ENCODE measurements at regions not wholly inside any gene's neighbourhood (a gene's known extent, or its start where the extent isn't known, plus 50 kb on each side); places are given as distances from the start of the nearest gene placed in this dataset.
A peak's percentile ranks its signal among the peaks of the same experiment; 100 is the strongest.

DNA sequence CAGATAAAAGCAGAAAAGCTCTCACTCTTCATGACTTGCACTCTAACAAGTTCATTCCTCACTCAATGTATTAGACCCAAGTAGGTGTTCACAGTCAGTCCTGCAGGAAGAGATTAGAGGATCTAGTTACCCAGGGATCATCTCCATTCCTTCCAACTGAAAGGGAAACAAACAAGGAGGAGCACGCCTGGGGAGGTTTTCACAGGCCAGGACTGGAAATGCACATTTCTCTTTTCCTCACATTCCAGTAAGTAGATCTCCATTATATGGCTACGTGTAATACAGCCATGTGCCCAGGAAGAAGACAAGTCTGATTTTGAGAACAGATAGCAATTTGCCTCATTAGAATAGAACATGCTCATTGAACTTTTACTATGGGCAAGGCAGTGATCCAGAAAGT is 1132.2 kb upstream of the FAM98A start:
- ChIA-PET CTCF (no interaction called here), POLR2A (no interaction called here)
- no peaks in the 10 kb centered on the region for H3K27me3 Mint-ChIP-seq (ENCODE audit: low read depth)
- DNase-seq (ENCODE audit: low spot score) (no peak), ATAC-seq (no peak; the same call in 1 of the 2 replicates)
- H3K4me1 Mint-ChIP-seq: peaks cover 53% of the 10 kb centered on the region
- peaks cover 6% of the 10 kb centered on the region for H3K9me3 Mint-ChIP-seq
- H3K4me3 Mint-ChIP-seq: no peak overlapping the region
- TF ChIP-seq, protein P1, sequence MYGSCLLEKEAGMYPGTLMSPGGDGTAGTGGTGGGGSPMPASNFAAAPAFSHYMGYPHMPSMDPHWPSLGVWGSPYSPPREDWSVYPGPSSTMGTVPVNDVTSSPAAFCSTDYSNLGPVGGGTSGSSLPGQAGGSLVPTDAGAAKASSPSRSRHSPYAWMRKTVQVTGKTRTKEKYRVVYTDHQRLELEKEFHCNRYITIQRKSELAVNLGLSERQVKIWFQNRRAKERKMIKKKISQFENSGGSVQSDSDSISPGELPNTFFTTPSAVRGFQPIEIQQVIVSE (CRISPR knock-in tag; IDR thresholded peaks at IDR 0.05; ENCODE audit: borderline replicate concordance): no peak
- TF ChIP-seq FOXP1 (CRISPR knock-in tag; IDR thresholded peaks at IDR 0.05; ENCODE audit: borderline replicate concordance): no peak
- peak overlapping the region; percentile 24 for H3K27ac Mint-ChIP-seq
- peaks cover 5% of the 10 kb centered on the region; the same call in 1 of the 2 replicates for H3K36me3 Mint-ChIP-seq

DNA sequence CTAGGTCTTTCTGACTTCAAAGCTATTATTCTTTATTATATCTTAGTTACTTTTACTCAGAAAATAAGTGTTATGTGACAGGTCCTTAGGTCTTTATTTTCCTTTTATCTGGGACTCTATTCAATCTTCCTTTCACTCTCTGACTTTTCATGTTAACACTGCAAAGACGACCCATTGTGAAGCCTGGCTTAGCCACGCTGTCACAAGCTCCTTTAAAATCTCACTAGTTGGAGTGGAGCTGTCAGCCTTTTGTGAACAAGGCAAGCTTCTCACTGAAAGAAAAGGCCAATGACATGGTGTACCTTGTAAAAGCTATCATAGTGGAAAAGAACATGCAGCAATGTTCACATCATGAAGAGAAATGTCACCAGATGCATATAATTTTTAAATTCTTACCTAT is 1130.7 kb upstream of the FAM98A start:
- Mint-ChIP-seq H3K4me1 (peaks cover 41% of the 10 kb centered on the region), H3K4me3 (no peak overlapping the region), H3K27me3 (ENCODE audit: low read depth) (no peaks in the 10 kb centered on the region), H3K9me3 (peaks cover 7% of the 10 kb centered on the region), H3K36me3 (peaks cover 5% of the 10 kb centered on the region; the same call in 1 of the 2 replicates), H3K27ac (no peak overlapping the region)
- TF ChIP-seq, protein P1 (CRISPR knock-in tag; IDR thresholded peaks at IDR 0.05; ENCODE audit: borderline replicate concordance): no peak
- TF ChIP-seq, protein P2, sequence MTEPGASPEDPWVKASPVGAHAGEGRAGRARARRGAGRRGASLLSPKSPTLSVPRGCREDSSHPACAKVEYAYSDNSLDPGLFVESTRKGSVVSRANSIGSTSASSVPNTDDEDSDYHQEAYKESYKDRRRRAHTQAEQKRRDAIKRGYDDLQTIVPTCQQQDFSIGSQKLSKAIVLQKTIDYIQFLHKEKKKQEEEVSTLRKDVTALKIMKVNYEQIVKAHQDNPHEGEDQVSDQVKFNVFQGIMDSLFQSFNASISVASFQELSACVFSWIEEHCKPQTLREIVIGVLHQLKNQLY (CRISPR knock-in tag; IDR thresholded peaks at IDR 0.05): no peak
- TF ChIP-seq ZNF138 (CRISPR knock-in tag; conservative IDR thresholded peaks at IDR 0.05) (no peak), NFE2L1 (CRISPR knock-in tag; IDR thresholded peaks at IDR 0.05) (no peak), ZNF416 (CRISPR knock-in tag; IDR thresholded peaks at IDR 0.05) (no peak), TCF7 (CRISPR knock-in tag; IDR thresholded peaks at IDR 0.05; ENCODE audit: low read depth) (no peak), NR3C1 (CRISPR knock-in tag; conservative IDR thresholded peaks at IDR 0.05; ENCODE audit: low read depth) (no peak), ZNF423 (CRISPR knock-in tag; IDR thresholded peaks at IDR 0.05) (no peak), EMX1 (CRISPR knock-in tag; IDR thresholded peaks at IDR 0.05) (no peak)
- TF ChIP-seq, protein P3, sequence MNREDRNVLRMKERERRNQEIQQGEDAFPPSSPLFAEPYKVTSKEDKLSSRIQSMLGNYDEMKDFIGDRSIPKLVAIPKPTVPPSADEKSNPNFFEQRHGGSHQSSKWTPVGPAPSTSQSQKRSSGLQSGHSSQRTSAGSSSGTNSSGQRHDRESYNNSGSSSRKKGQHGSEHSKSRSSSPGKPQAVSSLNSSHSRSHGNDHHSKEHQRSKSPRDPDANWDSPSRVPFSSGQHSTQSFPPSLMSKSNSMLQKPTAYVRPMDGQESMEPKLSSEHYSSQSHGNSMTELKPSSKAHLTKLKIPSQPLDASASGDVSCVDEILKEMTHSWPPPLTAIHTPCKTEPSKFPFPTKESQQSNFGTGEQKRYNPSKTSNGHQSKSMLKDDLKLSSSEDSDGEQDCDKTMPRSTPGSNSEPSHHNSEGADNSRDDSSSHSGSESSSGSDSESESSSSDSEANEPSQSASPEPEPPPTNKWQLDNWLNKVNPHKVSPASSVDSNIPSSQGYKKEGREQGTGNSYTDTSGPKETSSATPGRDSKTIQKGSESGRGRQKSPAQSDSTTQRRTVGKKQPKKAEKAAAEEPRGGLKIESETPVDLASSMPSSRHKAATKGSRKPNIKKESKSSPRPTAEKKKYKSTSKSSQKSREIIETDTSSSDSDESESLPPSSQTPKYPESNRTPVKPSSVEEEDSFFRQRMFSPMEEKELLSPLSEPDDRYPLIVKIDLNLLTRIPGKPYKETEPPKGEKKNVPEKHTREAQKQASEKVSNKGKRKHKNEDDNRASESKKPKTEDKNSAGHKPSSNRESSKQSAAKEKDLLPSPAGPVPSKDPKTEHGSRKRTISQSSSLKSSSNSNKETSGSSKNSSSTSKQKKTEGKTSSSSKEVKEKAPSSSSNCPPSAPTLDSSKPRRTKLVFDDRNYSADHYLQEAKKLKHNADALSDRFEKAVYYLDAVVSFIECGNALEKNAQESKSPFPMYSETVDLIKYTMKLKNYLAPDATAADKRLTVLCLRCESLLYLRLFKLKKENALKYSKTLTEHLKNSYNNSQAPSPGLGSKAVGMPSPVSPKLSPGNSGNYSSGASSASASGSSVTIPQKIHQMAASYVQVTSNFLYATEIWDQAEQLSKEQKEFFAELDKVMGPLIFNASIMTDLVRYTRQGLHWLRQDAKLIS (CRISPR knock-in tag; IDR thresholded peaks at IDR 0.05; ENCODE audit: borderline replicate concordance): no peak
- TF ChIP-seq, protein P4, sequence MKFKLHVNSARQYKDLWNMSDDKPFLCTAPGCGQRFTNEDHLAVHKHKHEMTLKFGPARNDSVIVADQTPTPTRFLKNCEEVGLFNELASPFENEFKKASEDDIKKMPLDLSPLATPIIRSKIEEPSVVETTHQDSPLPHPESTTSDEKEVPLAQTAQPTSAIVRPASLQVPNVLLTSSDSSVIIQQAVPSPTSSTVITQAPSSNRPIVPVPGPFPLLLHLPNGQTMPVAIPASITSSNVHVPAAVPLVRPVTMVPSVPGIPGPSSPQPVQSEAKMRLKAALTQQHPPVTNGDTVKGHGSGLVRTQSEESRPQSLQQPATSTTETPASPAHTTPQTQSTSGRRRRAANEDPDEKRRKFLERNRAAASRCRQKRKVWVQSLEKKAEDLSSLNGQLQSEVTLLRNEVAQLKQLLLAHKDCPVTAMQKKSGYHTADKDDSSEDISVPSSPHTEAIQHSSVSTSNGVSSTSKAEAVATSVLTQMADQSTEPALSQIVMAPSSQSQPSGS (CRISPR knock-in tag; IDR thresholded peaks at IDR 0.05; ENCODE audit: borderline replicate concordance, low read depth): no peak
- TF ChIP-seq, protein P5, sequence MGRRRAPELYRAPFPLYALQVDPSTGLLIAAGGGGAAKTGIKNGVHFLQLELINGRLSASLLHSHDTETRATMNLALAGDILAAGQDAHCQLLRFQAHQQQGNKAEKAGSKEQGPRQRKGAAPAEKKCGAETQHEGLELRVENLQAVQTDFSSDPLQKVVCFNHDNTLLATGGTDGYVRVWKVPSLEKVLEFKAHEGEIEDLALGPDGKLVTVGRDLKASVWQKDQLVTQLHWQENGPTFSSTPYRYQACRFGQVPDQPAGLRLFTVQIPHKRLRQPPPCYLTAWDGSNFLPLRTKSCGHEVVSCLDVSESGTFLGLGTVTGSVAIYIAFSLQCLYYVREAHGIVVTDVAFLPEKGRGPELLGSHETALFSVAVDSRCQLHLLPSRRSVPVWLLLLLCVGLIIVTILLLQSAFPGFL (CRISPR knock-in tag; IDR thresholded peaks at IDR 0.05; ENCODE audit: borderline replicate concordance): no peak
- TF ChIP-seq, protein P6, sequence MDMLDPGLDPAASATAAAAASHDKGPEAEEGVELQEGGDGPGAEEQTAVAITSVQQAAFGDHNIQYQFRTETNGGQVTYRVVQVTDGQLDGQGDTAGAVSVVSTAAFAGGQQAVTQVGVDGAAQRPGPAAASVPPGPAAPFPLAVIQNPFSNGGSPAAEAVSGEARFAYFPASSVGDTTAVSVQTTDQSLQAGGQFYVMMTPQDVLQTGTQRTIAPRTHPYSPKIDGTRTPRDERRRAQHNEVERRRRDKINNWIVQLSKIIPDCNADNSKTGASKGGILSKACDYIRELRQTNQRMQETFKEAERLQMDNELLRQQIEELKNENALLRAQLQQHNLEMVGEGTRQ (CRISPR knock-in tag; IDR thresholded peaks at IDR 0.05): no peak
- TF ChIP-seq, protein P7, sequence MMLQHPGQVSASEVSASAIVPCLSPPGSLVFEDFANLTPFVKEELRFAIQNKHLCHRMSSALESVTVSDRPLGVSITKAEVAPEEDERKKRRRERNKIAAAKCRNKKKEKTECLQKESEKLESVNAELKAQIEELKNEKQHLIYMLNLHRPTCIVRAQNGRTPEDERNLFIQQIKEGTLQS (CRISPR knock-in tag; conservative IDR thresholded peaks at IDR 0.05): no peak
- CTCF ChIA-PET: interaction anchor here (1.3 kb wide), 1 partner anchor 9 kb away, joined by 6 read pairs; no protein-coding TSS in a partner anchor
- POLR2A ChIA-PET: no interaction called here
- DNase-seq (ENCODE audit: low spot score): no peak
- no peak for ATAC-seq

All from WTC11 (cell line).